OCI-LY3 (cell line): ENCODE measurements at regions not wholly inside any gene's neighbourhood (a gene's known extent, or its start where the extent isn't known, plus 50 kb on each side); places are given as distances from the start of the nearest gene placed in this dataset.

Experiments used
- EZH2phosphoT487 ChIP-seq: fragments of 200-600 bp; shearing (Covaris generic); IDR thresholded peaks from 2 replicates; pipeline ENCODE4 v1.6.1; 2018; ENCODE audit warnings: antibody characterized with exemption, mixed run types, low read depth
- TF ChIP-seq, protein P1 (sequence below): fragments of 200-600, 300-600 bp; sonication (generic); IDR thresholded peaks from 2 replicates; pipeline ENCODE4 v1.5.1; 2014; ENCODE audit warnings: antibody characterized with exemption, low read length, low read depth

GRCh38 chr4:183022617-183023016, 76.4 kb upstream of the WWC2 start:
- TF ChIP-seq, protein P1, sequence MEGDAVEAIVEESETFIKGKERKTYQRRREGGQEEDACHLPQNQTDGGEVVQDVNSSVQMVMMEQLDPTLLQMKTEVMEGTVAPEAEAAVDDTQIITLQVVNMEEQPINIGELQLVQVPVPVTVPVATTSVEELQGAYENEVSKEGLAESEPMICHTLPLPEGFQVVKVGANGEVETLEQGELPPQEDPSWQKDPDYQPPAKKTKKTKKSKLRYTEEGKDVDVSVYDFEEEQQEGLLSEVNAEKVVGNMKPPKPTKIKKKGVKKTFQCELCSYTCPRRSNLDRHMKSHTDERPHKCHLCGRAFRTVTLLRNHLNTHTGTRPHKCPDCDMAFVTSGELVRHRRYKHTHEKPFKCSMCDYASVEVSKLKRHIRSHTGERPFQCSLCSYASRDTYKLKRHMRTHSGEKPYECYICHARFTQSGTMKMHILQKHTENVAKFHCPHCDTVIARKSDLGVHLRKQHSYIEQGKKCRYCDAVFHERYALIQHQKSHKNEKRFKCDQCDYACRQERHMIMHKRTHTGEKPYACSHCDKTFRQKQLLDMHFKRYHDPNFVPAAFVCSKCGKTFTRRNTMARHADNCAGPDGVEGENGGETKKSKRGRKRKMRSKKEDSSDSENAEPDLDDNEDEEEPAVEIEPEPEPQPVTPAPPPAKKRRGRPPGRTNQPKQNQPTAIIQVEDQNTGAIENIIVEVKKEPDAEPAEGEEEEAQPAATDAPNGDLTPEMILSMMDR, result no peak
- TF ChIP-seq EZH2phosphoT487, result no peak
